ENCODE measurements at regions not wholly inside any gene's neighbourhood (a gene's known extent, or its start where the extent isn't known, plus 50 kb on each side); places are given as distances from the start of the nearest gene placed in this dataset.

- ChIA-PET POLR2A (no interaction called here), CTCF (no interaction called here)
- Histone ChIP-seq H3K36me3 (ENCODE audit: control insufficient read depth in 2 of 2, insufficient read depth in 1 of 2, low read length in 2 of 2) (no peaks in the 10 kb centered on the region), H3K4me3 (ENCODE audit: low read depth, low read length) (no peak overlapping the region), H3K4me1 (ENCODE audit: control insufficient read depth, insufficient read depth, low read length) (no peaks in the 10 kb centered on the region), H3K9me3 (ENCODE audit: control insufficient read depth, insufficient read depth, low read depth, low read length) (no peaks in the 10 kb centered on the region), H3K27ac (ENCODE audit: extremely low read depth, low read depth, low read length) (no peak overlapping the region)
- no peak for TF ChIP-seq YY2 (tag by site-specific recombination; IDR thresholded peaks at IDR 0.05)
- no peak for TF ChIP-seq ZBTB6 (tag by site-specific recombination; IDR thresholded peaks at IDR 0.05)
- peak; percentile 87 for TF ChIP-seq ZNF626 (tag by site-specific recombination; IDR thresholded peaks at IDR 0.05)
- TF ChIP-seq SETDB1 (IDR thresholded peaks at IDR 0.05; ENCODE audit: insufficient read length, low read length), result peak; percentile 92
- peak; percentile 96 for TF ChIP-seq TRIM28 (IDR thresholded peaks at IDR 0.05; ENCODE audit: borderline replicate concordance, low read length)
- peak; percentile 61 for TF ChIP-seq ZNF549 (tag by site-specific recombination; IDR thresholded peaks at IDR 0.05)
Observed at GRCh38 chr4:119690871-119691270, 62.3 kb upstream of the PDE5A start.

- no peak overlapping the region for H3K4me3 ChIP-seq (ENCODE audit: low read depth, low read length)
- no peaks in the 10 kb centered on the region for H3K36me3 ChIP-seq (ENCODE audit: control insufficient read depth in 2 of 2, insufficient read depth in 1 of 2, low read length in 2 of 2)
- no peak overlapping the region for H3K27ac ChIP-seq (ENCODE audit: extremely low read depth, low read depth, low read length)
- H3K4me1 ChIP-seq (ENCODE audit: control insufficient read depth, insufficient read depth, low read length), result no peaks in the 10 kb centered on the region
- TF ChIP-seq ZNF146 (tag by site-specific recombination; IDR thresholded peaks at IDR 0.05) (no peak), ZBTB26 (tag by site-specific recombination; optimal IDR thresholded peaks at IDR 0.05) (no peak), ZNF791 (tag by site-specific recombination; IDR thresholded peaks at IDR 0.05) (no peak), ZBTB10 (tag by site-specific recombination; IDR thresholded peaks at IDR 0.05) (no peak), ELK4 (IDR thresholded peaks at IDR 0.05; ENCODE audit: borderline replicate concordance, low read depth, low read length) (no peak), ZNF202 (tag by site-specific recombination; IDR thresholded peaks at IDR 0.05; ENCODE audit: borderline replicate concordance) (no peak), ZNF394 (tag by site-specific recombination; IDR thresholded peaks at IDR 0.05; ENCODE audit: borderline replicate concordance) (no peak), ZNF654 (tag by site-specific recombination; IDR thresholded peaks at IDR 0.05; ENCODE audit: low read depth) (no peak), BCL11A (tag by site-specific recombination; IDR thresholded peaks at IDR 0.05; ENCODE audit: low read depth) (no peak), ZNF48 (tag by site-specific recombination; IDR thresholded peaks at IDR 0.05) (no peak), ZNF157 (tag by site-specific recombination; IDR thresholded peaks at IDR 0.05) (no peak), ZNF138 (tag by site-specific recombination; IDR thresholded peaks at IDR 0.05; ENCODE audit: borderline replicate concordance) (no peak), ZNF133 (tag by site-specific recombination; IDR thresholded peaks at IDR 0.05) (no peak), ZNF785 (tag by site-specific recombination; IDR thresholded peaks at IDR 0.05) (no peak), ZBTB20 (tag by site-specific recombination; IDR thresholded peaks at IDR 0.05) (no peak), ZNF701 (tag by site-specific recombination; IDR thresholded peaks at IDR 0.05) (no peak), ZBTB21 (tag by site-specific recombination; IDR thresholded peaks at IDR 0.05) (no peak), IKZF3 (tag by site-specific recombination; IDR thresholded peaks at IDR 0.05) (no peak), ZNF623 (tag by site-specific recombination; IDR thresholded peaks at IDR 0.05) (no peak), ZNF677 (tag by site-specific recombination; IDR thresholded peaks at IDR 0.05) (no peak)
- no peaks in the 10 kb centered on the region for H3K9me3 ChIP-seq (ENCODE audit: control insufficient read depth, insufficient read depth, low read depth, low read length)
- CTCF ChIA-PET, result no interaction called here
- POLR2A ChIA-PET, result no interaction called here
Observed at GRCh38 chr4:119688446-119688845, 59.8 kb upstream of the PDE5A start.

All from HEK293 (cell line).